Activated naive CD4-positive, alpha-beta T cell treated with Interleukin-2 at 50 U/mL for 16 hours (primary cell): ENCODE measurements at regions not wholly inside any gene's neighbourhood (a gene's known extent, or its start where the extent isn't known, plus 50 kb on each side); places are given as distances from the start of the nearest gene placed in this dataset.
A peak's percentile ranks its signal among the peaks of the same experiment; 100 is the strongest.

Source experiments
- DNase-seq: peaks from one replicate; pipeline ENCODE4 v3.0.0-alpha.2; 2020

GRCh38 chr14:65329911-65330310 is 82.6 kb upstream of the FUT8 start:
- DNase-seq: no peak

- no peak for DNase-seq
Observed at GRCh38 chr14:65330416-65330815, 82.1 kb upstream of the FUT8 start.

- DNase-seq: no peak
Observed at GRCh38 chr14:65331652-65332051, 80.9 kb upstream of the FUT8 start.

- DNase-seq: no peak
Observed at GRCh38 chr14:65332141-65332871, 80.2 kb upstream of the FUT8 start.

DNA sequence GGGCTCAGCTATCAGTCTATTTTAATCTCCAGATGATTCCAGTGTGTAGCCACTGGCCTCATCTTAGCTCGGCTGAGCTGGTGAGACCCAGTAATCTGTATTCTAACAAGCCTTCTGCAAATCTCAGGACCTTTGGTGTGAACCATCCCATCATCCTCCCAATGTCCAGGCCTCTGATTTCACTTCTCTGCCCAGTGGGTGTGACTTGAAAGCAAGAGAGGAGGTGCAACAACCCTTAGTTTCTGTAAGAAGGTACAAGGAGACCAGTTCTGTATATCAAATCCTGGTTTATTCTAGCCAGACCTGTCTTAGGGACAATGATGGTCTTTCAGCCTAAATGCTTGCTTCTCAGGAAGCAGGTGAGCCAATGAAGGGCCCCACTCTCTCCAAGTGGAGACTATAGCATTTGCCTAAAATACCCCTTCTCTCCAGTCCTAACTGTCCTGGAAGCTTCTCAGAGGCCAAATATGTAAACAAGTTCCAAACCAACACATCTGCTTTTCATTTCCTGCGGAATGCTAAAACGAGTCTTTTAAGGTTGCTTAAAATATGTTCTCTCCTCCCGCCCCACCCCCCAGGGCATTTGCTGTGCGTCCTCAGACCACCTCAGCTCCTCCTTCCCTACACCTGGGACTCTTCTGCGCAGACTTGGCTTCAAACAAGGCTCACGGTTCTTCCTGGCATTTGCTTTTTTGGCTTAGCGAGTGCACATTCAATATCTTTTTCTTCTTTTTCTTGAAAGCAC is 78.4 kb upstream of the FUT8 start:
- no peak for DNase-seq

DNA sequence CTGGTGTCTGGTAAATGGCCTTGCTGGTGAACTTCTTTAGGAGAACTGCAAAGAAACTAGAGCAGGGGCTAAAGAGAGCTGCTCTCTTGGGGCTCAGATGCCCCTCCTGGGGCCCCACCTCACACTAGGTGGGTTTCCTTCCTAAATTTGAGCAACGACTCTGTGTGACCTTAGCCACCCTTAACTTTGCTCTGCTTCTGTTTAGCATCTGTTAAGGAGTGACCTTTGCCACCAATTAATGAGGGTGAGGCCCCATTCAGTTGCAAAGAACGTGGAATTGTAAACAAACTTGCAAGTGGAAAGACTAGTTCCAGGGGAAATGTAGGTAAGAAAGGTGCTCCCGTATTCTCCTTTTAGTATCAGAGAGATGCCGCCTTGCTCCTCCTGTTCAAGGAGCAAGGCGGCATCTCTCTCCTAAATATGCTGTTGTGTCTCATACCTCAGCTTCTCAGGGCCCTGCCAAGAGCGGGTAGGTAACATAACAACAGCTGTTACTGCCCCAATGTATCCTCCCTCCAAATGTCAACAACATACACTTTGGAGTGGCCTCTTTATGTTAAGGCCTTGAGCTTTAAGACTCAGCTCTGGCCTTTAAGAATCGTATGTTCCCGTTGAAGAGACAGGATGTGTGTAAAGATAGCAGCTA is 77.6 kb upstream of the FUT8 start:
- no peak for DNase-seq

DNA sequence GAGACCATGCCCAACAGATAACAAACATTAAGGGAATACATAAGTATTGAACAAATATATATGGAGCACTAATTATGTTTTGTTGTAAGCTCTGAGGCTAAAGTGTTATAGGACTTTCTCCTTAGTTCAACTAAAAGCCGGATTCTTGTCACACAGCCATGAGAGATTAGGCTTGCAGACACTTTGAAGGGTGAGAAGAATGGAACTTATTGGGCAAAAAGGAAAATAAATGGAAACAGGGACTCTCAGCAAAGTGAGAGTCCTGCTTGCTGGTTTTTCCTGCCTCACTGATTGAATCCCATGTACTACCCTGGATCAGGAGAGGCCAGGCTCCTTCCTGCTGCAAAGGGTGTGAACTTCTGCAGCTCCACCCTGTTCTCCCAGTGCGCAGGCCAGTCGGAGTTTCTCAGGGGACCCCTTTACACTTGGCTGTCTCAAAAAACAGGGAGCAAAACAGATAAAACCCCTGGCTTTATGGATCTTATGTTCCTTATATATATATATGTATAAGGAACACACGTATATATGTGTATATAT is 77.1 kb upstream of the FUT8 start:
- DNase-seq: no peak

DNA sequence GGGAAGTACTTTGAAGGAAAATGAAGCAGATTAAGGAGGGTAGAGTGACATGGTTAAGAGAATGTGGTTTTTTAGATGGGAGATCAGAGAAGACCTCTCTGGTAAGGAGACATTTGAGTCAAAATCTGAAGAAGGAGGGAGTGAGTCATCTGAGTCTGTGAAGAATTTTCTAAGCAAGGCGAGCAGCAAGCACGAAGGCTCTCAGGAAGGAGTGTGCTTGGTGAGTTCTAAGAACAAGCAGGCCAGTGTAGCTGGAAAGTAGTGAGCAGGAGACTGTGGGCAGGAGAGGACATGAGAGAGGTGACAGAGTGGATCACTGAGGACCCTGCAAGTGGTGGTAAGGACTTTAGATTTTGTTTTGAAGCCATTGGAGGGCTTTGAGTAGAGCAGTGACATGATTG is 76.3 kb upstream of the FUT8 start:
- peak; percentile 45 for DNase-seq

DNA sequence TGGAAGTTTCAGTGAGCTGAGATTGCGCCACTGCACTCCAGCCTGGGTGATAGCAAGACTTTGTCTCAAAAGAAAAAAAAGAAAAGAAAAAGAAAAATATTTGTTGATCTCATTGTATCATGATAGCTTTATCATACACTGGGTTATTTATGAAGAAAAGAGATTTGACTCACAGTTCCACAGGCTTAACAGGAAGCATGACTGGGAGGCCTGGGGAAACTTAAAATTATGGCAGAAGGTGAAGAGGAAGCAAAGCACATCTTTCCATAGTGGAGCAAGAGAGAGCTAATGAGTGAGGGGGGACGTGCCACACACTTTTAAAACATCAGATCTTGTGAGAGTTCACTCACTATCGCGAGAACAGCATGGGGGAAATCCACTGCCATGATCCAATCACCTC is 72.7 kb upstream of the FUT8 start:
- no peak for DNase-seq

- no peak for DNase-seq
Observed at GRCh38 chr14:65344011-65344410, 68.5 kb upstream of the FUT8 start.

GRCh38 chr14:65345266-65345665 is 67.3 kb upstream of the FUT8 start:
- no peak for DNase-seq

- no peak for DNase-seq
Observed at GRCh38 chr14:65346474-65346873, 66.1 kb upstream of the FUT8 start.

DNA sequence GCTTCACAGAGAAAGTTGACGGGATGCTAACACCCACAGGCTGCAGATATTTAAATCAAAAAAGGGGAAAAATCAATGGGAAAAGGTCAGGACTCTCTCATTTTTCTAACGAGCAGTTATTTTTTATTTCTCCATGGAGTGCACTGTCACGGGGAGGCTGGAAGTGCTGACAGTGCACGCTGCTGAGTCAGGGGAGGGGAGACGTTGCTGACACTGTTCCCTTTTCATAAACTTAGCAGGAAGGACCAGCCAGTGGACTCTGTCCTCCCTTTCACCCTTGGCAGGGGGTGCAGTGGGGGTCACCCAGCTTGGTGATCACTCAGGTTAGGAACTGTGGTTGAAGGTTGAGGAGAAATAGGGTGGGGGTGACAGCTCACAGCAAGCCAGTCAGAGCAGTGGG is 65.6 kb upstream of the FUT8 start:
- no peak for DNase-seq

DNA sequence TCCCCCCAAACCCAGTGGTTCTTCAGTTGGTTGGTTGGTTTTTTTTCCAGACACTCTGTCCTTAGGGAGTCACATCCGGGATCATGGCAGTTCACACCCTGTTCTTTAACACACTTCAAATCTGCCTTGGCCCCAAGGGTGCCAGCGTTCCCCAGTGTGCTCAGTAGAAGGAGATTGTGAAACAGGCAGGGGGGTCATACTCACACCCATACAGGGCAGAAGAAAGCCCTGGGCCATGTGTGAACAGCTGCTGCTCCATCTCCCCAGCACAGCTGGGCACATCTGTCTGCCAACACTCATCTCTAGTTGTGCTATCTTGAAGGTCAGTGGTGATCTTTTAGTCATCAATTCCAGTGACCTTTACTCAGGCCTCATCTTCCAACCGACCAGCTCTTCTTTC is 64.4 kb upstream of the FUT8 start:
- DNase-seq: no peak

GRCh38 chr14:65349100-65349499 is 63.4 kb upstream of the FUT8 start:
- DNase-seq: no peak

GRCh38 chr14:65351493-65352194 is 60.9 kb upstream of the FUT8 start:
- no peak for DNase-seq

DNA sequence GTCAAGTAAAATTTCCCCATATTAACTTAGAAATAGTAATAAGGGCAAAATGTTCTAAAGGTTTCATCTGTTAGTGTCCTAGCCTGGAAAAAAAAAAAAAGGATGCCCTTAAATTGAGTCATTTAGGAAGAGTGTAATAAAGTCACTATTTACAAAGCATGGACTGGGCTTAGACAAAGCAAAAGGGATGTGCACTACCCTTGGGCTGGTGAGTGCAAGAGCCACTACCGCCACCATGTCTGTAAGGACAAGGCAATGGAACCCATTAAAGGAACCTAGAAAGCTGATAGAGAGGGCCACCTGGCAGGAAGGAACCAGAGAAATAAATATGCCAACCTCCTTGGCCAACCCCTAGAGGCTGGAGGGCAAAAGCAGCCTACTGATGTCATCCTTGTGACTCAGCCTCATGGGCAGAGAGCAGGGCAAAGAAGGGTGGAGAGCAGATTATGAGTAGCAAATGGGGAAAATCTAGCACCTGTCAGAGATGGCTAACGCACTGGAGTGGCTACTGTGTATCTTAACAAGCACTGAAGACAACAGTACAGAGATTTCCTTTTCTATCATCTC is 59.5 kb upstream of the FUT8 start:
- DNase-seq: no peak

DNA sequence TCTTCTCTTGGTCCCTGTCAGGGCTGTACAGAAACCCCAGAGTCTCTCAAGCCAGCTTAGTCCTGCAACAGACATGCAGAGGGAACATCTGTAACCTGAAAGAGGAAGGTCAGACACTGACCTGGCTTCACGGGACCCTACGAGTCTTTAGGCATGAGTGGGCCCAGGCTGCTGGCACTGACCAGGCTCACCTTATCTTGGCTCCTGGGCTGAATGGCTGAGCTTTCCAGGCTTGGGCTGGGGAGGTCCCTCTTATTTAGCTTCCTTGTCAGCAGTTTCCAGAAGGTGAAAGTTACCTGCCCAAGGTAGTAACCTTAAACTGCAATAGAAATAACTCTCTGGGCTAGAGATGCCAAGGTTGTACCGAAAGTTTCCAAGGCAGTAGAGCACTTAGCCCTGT is 58.4 kb upstream of the FUT8 start:
- no peak for DNase-seq

- DNase-seq: no peak
Observed at GRCh38 chr14:65354715-65355114, 57.8 kb upstream of the FUT8 start.

DNA sequence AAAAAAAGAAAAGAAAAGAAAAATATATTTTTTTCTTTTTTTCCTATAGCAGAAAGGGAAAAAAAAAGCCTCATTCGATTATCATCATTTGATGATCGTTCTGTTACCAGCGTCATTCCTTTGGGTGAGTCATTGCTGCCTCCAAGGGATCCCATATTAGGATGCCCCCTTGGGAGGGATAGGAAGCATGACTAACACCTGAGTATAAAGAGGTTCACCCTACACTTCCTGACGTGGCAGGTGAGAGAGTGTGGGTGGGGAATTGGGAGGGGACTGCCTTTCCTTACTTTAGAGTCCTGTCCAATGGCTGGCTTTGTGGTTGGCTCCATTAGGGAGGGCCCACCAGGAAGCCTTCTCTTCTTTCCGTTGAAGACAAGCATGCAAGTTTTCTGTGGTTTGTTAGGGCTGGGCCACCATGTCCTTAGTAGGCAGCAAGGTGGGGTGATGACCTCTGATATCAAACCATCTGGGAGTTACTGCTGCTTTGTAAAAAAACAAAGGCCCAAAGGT is 56.1 kb upstream of the FUT8 start:
- peak; percentile 16 for DNase-seq

DNA sequence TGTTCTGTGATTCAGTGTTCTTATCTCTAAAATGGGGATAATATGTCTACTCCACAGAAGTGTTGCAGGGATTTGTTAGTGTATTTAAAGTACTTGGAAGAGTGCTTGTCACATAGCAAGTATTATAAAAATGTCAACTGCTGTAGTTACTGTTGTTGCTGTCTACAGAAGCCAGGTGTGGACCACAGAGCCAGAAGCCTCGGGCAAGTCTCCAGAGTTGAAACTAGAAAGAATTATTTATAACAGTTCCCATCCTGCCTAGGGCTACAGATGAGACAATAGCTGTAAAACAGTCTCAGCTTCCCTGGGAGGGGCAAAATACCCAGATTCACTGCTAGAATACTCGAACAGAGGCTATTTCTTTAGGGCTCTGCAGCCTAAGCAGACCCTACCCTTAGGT is 55.4 kb upstream of the FUT8 start:
- DNase-seq: no peak

GRCh38 chr14:65357689-65358088 is 54.8 kb upstream of the FUT8 start:
- no peak for DNase-seq

- DNase-seq: no peak
Observed at GRCh38 chr14:65359503-65359902, 53.0 kb upstream of the FUT8 start.
